Thyroid gland (tissue), 4 donors: ENCODE measurements at regions not wholly inside any gene's neighbourhood (a gene's known extent, or its start where the extent isn't known, plus 50 kb on each side); places are given as distances from the start of the nearest gene placed in this dataset.

Source experiments
- CTCF ChIP-seq, 6 experiments: fragments of 200-600 bp in 3 of 6; fragments of 450-650 bp in 3 of 6; sonication (generic) in 3 of 6; IDR thresholded peaks; one replicate each; pipeline ENCODE4 v1.5.1; 2016 to 2019; ENCODE audit warnings: antibody characterized with exemption in 6 of 6, mild to moderate bottlenecking in 2 of 6, inconsistent platforms in 1 of 6, moderate library complexity in 1 of 6
- POLR2A ChIP-seq, 2 donors: fragments of 450-650 bp; IDR thresholded peaks; one replicate each; pipeline ENCODE4 v1.6.1; 2017; ENCODE audit warnings: antibody characterized with exemption in 2 of 2, mild to moderate bottlenecking in 2 of 2, moderate library complexity in 1 of 2

GRCh38 chr13:61002686-61003085 lies 413.0 kb downstream of the PCDH20 start:
- no peak for TF ChIP-seq CTCF (IDR thresholded peaks at IDR 0.05)
- no peak for TF ChIP-seq POLR2A (IDR thresholded peaks at IDR 0.05)
